ENCODE measurements at regions not wholly inside any gene's neighbourhood (a gene's known extent, or its start where the extent isn't known, plus 50 kb on each side); places are given as distances from the start of the nearest gene placed in this dataset.

DNA sequence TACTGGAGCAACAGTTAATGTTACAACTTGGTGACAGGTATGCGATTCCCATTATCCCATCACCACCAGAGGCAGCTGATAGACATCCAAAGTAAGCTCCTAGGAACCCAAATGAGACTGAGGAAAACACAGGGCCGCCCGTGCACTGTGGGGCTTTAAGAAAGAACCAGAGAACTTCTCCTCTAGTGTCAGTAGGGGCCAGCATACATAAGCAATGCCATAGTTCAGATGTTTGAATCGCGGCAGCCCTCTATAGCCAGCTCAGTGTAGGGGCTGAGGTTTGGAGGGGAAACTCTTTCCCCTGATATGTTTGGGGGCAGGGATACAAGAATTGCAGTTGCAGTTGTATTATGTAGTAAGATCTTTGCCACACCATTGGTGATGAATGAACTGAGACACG, 593.3 kb upstream of the NCAM2 start:
- ATAC-seq: no peak
- no peak overlapping the region for H3K27ac Mint-ChIP-seq
- no peak for TF ChIP-seq CTCF (IDR thresholded peaks at IDR 0.05)
- H3K4me3 Mint-ChIP-seq: no peak overlapping the region
- DNase-seq: no peak
- no peaks in the 10 kb centered on the region for H3K27me3 Mint-ChIP-seq
- H3K36me3 Mint-ChIP-seq (ENCODE audit: low read depth): no peaks in the 10 kb centered on the region
- intact Hi-C loops (cut with micrococcal nuclease): no loop called here
- H3K9me3 Mint-ChIP-seq: peaks cover 13% of the 10 kb centered on the region
- ChIA-PET CTCF (no interaction called here), POLR2A (no interaction called here)
- no peaks in the 10 kb centered on the region for H3K4me1 Mint-ChIP-seq (ENCODE audit: low read depth)

- ChIA-PET POLR2A (no interaction called here), CTCF (no interaction called here)
- Mint-ChIP-seq H3K27me3 (no peaks in the 10 kb centered on the region), H3K4me1 (ENCODE audit: low read depth) (no peaks in the 10 kb centered on the region), H3K27ac (no peak overlapping the region), H3K9me3 (peaks cover 31% of the 10 kb centered on the region), H3K36me3 (ENCODE audit: low read depth) (no peaks in the 10 kb centered on the region), H3K4me3 (no peak overlapping the region)
- ATAC-seq: no peak
- DNase-seq: no peak
- intact Hi-C loops (cut with micrococcal nuclease): no loop called here
- TF ChIP-seq CTCF (IDR thresholded peaks at IDR 0.05): no peak
Measured at GRCh38 chr21:20418353-20418752, 579.9 kb upstream of the NCAM2 start.

- ATAC-seq: no peak
- no peak overlapping the region for H3K27ac Mint-ChIP-seq
Measured at GRCh38 chr21:20419772-20420171, 578.4 kb upstream of the NCAM2 start.

GRCh38 chr21:20424943-20425342, 573.3 kb upstream of the NCAM2 start:
- no peak for TF ChIP-seq CTCF (IDR thresholded peaks at IDR 0.05)
- Mint-ChIP-seq H3K36me3 (ENCODE audit: low read depth) (no peaks in the 10 kb centered on the region), H3K4me1 (ENCODE audit: low read depth) (no peaks in the 10 kb centered on the region), H3K9me3 (peaks cover 16% of the 10 kb centered on the region), H3K4me3 (no peak overlapping the region), H3K27me3 (no peaks in the 10 kb centered on the region), H3K27ac (no peak overlapping the region)
- DNase-seq (no peak), ATAC-seq (no peak)
- POLR2A ChIA-PET: no interaction called here
- CTCF ChIA-PET: no interaction called here
- intact Hi-C loops (cut with micrococcal nuclease): no loop called here

More at GRCh38 chr21:20419772-20420171, 578.4 kb upstream of the NCAM2 start:
- DNase-seq: no peak
- H3K27me3 Mint-ChIP-seq: no peaks in the 10 kb centered on the region
- no peak for TF ChIP-seq CTCF (IDR thresholded peaks at IDR 0.05)
- POLR2A ChIA-PET: no interaction called here
- CTCF ChIA-PET: no interaction called here
- H3K4me3 Mint-ChIP-seq: no peak overlapping the region
- H3K4me1 Mint-ChIP-seq (ENCODE audit: low read depth): no peaks in the 10 kb centered on the region
- peaks cover 24% of the 10 kb centered on the region for H3K9me3 Mint-ChIP-seq
- no peaks in the 10 kb centered on the region for H3K36me3 Mint-ChIP-seq (ENCODE audit: low read depth)
- intact Hi-C loops (cut with micrococcal nuclease): no loop called here

- H3K27me3 Mint-ChIP-seq: no peaks in the 10 kb centered on the region
- ChIA-PET CTCF (no interaction called here), POLR2A (no interaction called here)
- intact Hi-C loops (cut with micrococcal nuclease): no loop called here
- peaks cover 17% of the 10 kb centered on the region for H3K9me3 Mint-ChIP-seq
- no peak overlapping the region for H3K27ac Mint-ChIP-seq
- no peaks in the 10 kb centered on the region for H3K4me1 Mint-ChIP-seq (ENCODE audit: low read depth)
- no peak for ATAC-seq
- H3K4me3 Mint-ChIP-seq: no peak overlapping the region
- TF ChIP-seq CTCF (IDR thresholded peaks at IDR 0.05): no peak
- DNase-seq: no peak
- no peaks in the 10 kb centered on the region for H3K36me3 Mint-ChIP-seq (ENCODE audit: low read depth)
Measured at GRCh38 chr21:20425856-20426255, 572.4 kb upstream of the NCAM2 start.
